ENCODE measurements at regions not wholly inside any gene's neighbourhood (a gene's known extent, or its start where the extent isn't known, plus 50 kb on each side); places are given as distances from the start of the nearest gene placed in this dataset.
A peak's percentile ranks its signal among the peaks of the same experiment; 100 is the strongest.

DNA sequence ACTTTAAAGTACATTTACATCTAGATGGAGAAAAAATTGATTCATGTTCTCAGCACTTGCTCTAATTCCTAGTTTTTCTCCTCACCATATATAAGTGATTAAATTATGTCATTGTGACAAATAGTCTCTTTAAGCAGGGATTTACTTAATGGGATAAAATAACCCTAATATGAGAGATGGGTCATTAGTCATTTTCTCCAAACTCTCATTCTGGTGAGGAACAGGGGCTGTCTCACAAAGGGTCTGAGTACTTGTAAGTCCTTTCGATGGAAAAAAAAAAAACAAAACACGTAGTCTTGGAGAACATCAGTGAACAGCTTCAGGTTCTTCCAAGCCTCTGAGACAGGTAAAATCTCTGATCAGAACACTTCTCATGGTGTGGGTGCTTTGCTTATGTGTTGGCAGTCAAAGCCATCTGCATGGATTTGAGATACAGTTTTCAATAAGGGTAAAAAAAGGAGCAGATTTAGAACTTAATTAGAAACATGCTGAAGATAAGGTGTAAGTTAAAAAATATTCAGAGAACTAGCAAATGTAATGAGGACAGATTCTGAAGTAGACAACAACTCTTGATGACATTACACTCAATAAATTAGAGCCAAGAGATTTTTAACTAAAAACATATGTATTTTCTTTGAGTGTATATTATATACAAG, 1668.9 kb upstream of the MIR17HG start:
- intact Hi-C loops (cut with micrococcal nuclease), result no loop called here
- DNase-seq, result no peak
- H3K9me3 Mint-ChIP-seq, result peaks cover 4% of the 10 kb centered on the region
- H3K36me3 Mint-ChIP-seq (ENCODE audit: low read depth), result no peaks in the 10 kb centered on the region
- H3K4me3 Mint-ChIP-seq, result no peak overlapping the region
- CTCF ChIA-PET, result no interaction called here
- no peaks in the 10 kb centered on the region for H3K4me1 Mint-ChIP-seq (ENCODE audit: low read depth)
- H3K27ac Mint-ChIP-seq, result no peak overlapping the region
- H3K27me3 Mint-ChIP-seq (ENCODE audit: low read depth), result no peaks in the 10 kb centered on the region

DNA sequence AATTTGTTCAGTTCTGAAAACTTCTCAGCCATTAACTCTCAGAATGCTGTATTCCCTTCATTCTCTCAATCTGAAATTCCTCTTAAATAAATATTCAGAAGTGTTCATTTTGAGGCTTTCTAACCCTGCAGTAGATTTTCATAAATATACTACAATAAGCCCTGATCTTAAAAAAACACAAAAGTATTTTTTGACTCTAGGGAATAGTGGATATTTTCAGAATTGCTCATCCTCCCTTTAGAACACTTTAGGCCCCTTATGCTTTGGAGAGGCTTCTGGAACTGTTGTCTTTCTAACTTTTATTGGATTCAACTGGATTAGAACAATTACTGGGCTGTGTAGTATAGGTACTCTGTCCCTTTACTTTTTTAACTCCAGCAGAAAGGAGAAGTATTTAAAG, 1662.6 kb upstream of the MIR17HG start:
- intact Hi-C loops (cut with micrococcal nuclease), result no loop called here

DNA sequence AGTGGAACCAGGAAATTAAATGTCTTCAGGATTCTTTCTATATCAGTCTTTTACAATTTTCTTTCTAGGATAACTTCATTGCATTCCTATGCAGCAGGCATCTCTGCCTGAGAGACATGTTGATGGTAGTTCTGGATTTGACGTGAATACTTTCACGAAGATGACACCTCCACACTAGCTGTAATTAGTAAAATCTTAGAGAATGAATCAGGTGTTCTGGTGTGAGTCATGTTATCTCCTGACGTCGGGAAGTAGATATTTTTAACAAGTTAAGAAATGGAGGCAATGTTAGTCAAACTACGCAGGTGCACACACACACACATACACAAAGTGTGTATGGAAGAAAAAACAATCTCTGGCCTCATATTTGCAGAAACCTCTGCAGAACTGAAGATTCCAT, 1661.3 kb upstream of the MIR17HG start:
- H3K4me3 Mint-ChIP-seq, result no peak overlapping the region
- H3K27ac Mint-ChIP-seq, result no peak overlapping the region
- no peaks in the 10 kb centered on the region for H3K9me3 Mint-ChIP-seq
- H3K4me1 Mint-ChIP-seq (ENCODE audit: low read depth), result no peaks in the 10 kb centered on the region
- no peak for DNase-seq
- CTCF ChIA-PET, result no interaction called here
- no peaks in the 10 kb centered on the region for H3K36me3 Mint-ChIP-seq (ENCODE audit: low read depth)
- intact Hi-C loops (cut with micrococcal nuclease), result no loop called here
- no peaks in the 10 kb centered on the region for H3K27me3 Mint-ChIP-seq (ENCODE audit: low read depth)

More for the DNA sequence above, 1662.6 kb upstream of the MIR17HG start:
- Mint-ChIP-seq H3K9me3 (peaks cover 2% of the 10 kb centered on the region), H3K36me3 (ENCODE audit: low read depth) (no peaks in the 10 kb centered on the region), H3K27me3 (ENCODE audit: low read depth) (no peaks in the 10 kb centered on the region), H3K4me1 (ENCODE audit: low read depth) (no peaks in the 10 kb centered on the region), H3K27ac (no peak overlapping the region), H3K4me3 (no peak overlapping the region)
- DNase-seq, result no peak
- CTCF ChIA-PET, result no interaction called here

DNA sequence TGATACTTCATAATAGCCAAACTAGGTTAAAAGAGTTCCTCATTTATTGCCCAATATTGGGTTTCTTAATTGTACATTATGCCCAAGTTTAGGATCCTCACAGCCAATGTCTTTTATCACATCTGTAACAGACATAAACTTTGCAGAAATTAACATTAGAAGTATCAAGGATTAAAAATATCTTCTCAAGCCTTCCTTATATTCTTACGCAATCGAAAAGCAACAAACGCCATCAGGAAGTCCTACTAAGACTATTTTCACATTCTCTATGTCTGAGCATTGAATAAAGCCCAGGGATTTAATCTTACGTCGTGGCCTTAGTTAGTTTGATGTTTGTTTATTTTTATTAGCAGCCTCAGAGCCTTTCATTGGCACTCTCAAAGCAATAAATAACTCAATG, 1660.4 kb upstream of the MIR17HG start:
- no peak overlapping the region for H3K27ac Mint-ChIP-seq
- H3K4me1 Mint-ChIP-seq (ENCODE audit: low read depth), result no peaks in the 10 kb centered on the region
- no peaks in the 10 kb centered on the region for H3K36me3 Mint-ChIP-seq (ENCODE audit: low read depth)
- no peaks in the 10 kb centered on the region for H3K9me3 Mint-ChIP-seq
- intact Hi-C loops (cut with micrococcal nuclease), result no loop called here
- no peaks in the 10 kb centered on the region for H3K27me3 Mint-ChIP-seq (ENCODE audit: low read depth)
- no peak overlapping the region for H3K4me3 Mint-ChIP-seq
- CTCF ChIA-PET, result no interaction called here
- DNase-seq, result no peak

DNA sequence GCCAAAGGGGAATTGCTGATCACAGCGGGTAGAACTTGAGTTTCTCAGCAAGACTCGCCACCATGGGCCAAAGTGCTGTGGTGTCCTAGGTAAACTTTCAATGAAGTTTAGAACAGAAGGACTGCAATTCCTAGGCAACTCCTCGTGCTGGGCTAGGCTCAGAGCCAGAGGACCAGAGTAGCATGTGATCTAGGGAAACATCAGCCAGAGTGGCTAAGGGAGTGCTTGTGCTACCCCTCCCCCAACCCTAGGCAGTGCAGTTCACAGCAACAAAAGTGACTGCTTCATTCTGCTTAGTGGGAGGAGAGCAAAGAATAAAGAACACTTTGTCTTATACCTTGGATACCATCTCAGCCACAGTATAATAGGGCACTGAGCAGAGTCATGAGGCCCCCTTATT, 1658.6 kb upstream of the MIR17HG start:
- Mint-ChIP-seq H3K4me1 (ENCODE audit: low read depth) (no peaks in the 10 kb centered on the region), H3K27ac (no peak overlapping the region), H3K36me3 (ENCODE audit: low read depth) (no peaks in the 10 kb centered on the region), H3K27me3 (ENCODE audit: low read depth) (no peaks in the 10 kb centered on the region), H3K9me3 (no peaks in the 10 kb centered on the region), H3K4me3 (no peak overlapping the region)
- DNase-seq, result no peak
- CTCF ChIA-PET, result no interaction called here
- intact Hi-C loops (cut with micrococcal nuclease), result no loop called here

DNA sequence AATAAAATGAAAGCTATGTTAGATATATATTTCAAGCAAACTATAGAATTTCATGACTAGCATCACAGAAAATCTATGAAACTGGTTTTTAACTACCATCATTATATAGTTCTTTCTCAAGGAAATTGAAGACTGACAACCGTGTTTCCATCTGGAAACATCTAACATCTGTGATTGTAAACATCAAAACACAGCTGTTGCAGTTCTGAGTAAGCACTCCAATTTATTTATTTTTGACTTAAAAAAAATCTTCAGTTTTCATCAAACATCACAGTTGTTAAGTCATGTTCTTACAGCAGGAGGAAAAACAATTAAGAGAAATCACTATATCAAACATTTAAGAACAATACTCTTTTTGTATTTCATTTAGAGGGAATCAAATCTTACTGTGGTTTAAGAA, 1653.0 kb upstream of the MIR17HG start:
- peaks cover 3% of the 10 kb centered on the region for H3K9me3 Mint-ChIP-seq
- CTCF ChIA-PET, result no interaction called here
- H3K27ac Mint-ChIP-seq, result no peak overlapping the region
- H3K4me3 Mint-ChIP-seq, result no peak overlapping the region
- H3K27me3 Mint-ChIP-seq (ENCODE audit: low read depth), result no peaks in the 10 kb centered on the region
- DNase-seq, result no peak
- no peaks in the 10 kb centered on the region for H3K4me1 Mint-ChIP-seq (ENCODE audit: low read depth)
- intact Hi-C loops (cut with micrococcal nuclease), result no loop called here
- no peaks in the 10 kb centered on the region for H3K36me3 Mint-ChIP-seq (ENCODE audit: low read depth)

DNA sequence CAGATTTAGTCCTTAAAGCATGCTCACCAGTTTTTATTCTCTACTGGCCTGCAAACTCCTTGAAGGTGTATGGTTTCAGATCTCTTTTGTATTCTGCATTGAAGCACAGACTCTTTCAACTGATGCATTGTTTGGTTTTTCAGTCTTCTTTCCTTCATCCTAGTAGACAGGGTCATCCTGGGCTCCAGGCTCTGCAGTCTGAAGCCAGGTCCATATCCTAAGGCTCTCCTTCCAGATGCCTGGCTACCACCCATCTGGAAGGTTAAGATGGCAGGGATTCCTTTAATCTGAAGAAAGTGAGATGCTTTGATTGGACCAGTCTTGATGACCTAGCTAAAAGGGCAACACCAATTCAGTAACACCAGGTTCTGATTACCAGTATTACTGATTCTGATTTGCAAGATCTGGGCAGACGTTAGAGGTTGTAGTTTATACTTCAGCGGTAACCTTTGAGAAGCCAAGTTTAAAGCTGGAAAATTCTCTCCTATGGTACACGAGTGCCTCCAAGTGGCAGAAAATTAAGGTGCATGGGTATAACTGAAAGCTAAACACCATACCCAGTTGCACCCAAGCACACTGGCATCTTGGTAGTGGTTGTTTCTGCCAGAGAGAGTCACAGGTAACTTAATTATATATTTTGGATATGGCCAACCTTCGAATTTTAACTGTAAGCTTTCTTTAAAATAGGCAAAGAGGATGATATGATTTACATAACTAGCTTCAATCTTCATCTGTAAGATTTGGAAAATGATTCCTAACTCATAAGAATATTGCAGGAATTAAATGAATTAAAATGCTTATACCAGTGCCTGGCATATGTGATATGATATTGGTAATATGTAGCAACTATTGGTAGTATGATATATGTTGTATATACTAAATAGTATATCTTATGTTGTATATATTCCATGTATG, 1651.9 kb upstream of the MIR17HG start:
- no peaks in the 10 kb centered on the region for H3K36me3 Mint-ChIP-seq (ENCODE audit: low read depth)
- DNase-seq, result peak; percentile 13
- peaks cover 3% of the 10 kb centered on the region for H3K9me3 Mint-ChIP-seq
- CTCF ChIA-PET, result interaction anchor here (0.5 to 0.6 kb wide), 3 partner anchors 12 to 1321 kb away, joined by 3 to 4 read pairs (median 3); no protein-coding TSS in a partner anchor
- intact Hi-C loops (cut with micrococcal nuclease), result no loop called here
- no peak overlapping the region for H3K4me3 Mint-ChIP-seq
- H3K27me3 Mint-ChIP-seq (ENCODE audit: low read depth), result no peaks in the 10 kb centered on the region
- no peak overlapping the region for H3K27ac Mint-ChIP-seq
- H3K4me1 Mint-ChIP-seq (ENCODE audit: low read depth), result no peaks in the 10 kb centered on the region

DNA sequence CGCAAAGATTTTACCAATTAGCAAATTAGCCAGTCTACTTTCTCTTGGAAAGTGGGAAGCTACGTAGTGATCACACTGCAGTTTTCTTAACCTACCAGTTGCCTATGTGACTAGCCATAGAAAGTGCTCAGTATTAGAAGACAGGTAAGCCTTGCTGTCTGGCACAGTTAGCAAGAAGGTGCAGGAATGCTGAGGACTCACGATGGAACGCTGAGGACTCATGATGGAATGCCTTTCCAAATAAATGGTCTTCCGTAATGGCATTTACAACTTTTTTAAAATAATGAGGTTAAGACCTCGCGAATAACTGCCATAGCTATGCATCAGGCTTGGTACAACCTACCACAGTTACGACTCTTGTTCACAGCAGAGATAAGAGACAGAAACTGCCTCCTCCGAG, 1645.6 kb upstream of the MIR17HG start:
- Mint-ChIP-seq H3K27me3 (ENCODE audit: low read depth) (no peaks in the 10 kb centered on the region), H3K4me1 (ENCODE audit: low read depth) (no peaks in the 10 kb centered on the region), H3K27ac (no peak overlapping the region), H3K36me3 (ENCODE audit: low read depth) (no peaks in the 10 kb centered on the region), H3K9me3 (peaks cover 10% of the 10 kb centered on the region), H3K4me3 (no peak overlapping the region)
- no peak for DNase-seq
- CTCF ChIA-PET, result no interaction called here
- intact Hi-C loops (cut with micrococcal nuclease), result no loop called here

DNA sequence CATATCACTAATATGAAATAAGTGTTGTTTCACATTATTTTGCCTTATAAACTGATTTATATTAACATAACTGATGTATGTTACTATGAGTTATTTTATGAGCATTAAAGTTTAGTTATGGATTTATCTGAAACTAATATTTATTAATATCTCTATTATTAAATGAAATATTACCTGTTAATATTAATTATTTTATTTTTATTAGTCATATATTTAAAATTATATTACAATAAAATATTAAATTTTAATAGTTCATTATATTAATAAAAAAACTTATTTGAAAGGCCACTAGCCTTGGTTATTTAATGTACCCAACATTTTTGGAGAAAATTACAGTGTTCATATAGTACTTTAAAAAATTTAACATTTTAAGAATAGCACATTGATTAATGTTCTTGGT, 1643.4 kb upstream of the MIR17HG start:
- intact Hi-C loops (cut with micrococcal nuclease), result no loop called here
- Mint-ChIP-seq H3K4me1 (ENCODE audit: low read depth) (no peaks in the 10 kb centered on the region), H3K9me3 (peaks cover 10% of the 10 kb centered on the region), H3K4me3 (no peak overlapping the region), H3K27me3 (ENCODE audit: low read depth) (no peaks in the 10 kb centered on the region), H3K27ac (no peak overlapping the region), H3K36me3 (ENCODE audit: low read depth) (no peaks in the 10 kb centered on the region)
- DNase-seq, result no peak
- CTCF ChIA-PET, result no interaction called here

DNA sequence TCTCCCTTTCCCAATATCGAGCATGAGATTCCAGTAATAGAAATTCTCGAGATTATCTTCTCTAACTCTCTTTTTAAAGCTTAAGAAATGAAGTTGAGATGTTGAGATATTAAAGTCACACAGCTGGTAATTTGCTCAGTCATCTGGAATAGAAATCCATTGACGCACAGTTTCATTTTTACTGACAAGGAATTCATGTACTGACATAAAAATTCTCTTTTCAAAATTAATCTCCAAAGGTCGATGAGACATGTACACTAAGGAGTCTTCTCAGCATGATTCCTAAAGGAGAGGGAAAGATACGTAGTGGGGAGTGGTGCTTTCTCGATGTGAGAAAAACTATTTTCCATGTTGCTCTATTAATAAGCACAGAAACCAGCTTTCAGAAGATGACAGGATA, 1639.5 kb upstream of the MIR17HG start:
- H3K9me3 Mint-ChIP-seq, result peaks cover 9% of the 10 kb centered on the region

DNA sequence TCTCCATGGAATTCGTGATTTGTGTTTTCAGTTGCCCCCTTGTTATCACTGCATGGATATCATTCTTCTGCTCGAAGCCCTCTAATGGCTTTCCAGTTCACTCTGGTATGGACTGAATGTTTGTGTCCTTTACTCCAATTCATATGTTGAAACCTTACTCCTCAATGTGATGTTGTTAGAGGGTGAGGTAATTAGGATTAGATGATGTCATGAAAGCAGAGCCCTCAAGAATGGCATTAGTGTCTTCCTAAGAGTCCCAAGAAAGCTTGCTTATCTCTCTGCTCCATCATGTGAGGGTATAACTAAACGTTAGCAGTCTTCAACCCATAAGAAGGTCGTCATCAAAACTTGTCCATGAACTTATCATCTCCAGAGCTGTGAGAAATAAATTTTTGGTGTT, 1626.3 kb upstream of the MIR17HG start:
- no peaks in the 10 kb centered on the region for H3K4me1 Mint-ChIP-seq (ENCODE audit: low read depth)
- H3K9me3 Mint-ChIP-seq, result peaks cover 22% of the 10 kb centered on the region
- no peak overlapping the region for H3K4me3 Mint-ChIP-seq
- H3K27ac Mint-ChIP-seq, result no peak overlapping the region
- intact Hi-C loops (cut with micrococcal nuclease), result no loop called here
- CTCF ChIA-PET, result no interaction called here
- no peak for DNase-seq
- H3K27me3 Mint-ChIP-seq (ENCODE audit: low read depth), result no peaks in the 10 kb centered on the region
- no peaks in the 10 kb centered on the region for H3K36me3 Mint-ChIP-seq (ENCODE audit: low read depth)

More for the DNA sequence above, 1639.5 kb upstream of the MIR17HG start:
- no peak for DNase-seq
- no peak overlapping the region for H3K27ac Mint-ChIP-seq
- intact Hi-C loops (cut with micrococcal nuclease), result no loop called here
- no peaks in the 10 kb centered on the region for H3K27me3 Mint-ChIP-seq (ENCODE audit: low read depth)
- H3K4me3 Mint-ChIP-seq, result no peak overlapping the region
- H3K36me3 Mint-ChIP-seq (ENCODE audit: low read depth), result no peaks in the 10 kb centered on the region
- no peaks in the 10 kb centered on the region for H3K4me1 Mint-ChIP-seq (ENCODE audit: low read depth)
- CTCF ChIA-PET, result interaction anchor here (0.7 kb wide), 1 partner anchor 12 kb away, joined by 4 read pairs; no protein-coding TSS in a partner anchor

DNA sequence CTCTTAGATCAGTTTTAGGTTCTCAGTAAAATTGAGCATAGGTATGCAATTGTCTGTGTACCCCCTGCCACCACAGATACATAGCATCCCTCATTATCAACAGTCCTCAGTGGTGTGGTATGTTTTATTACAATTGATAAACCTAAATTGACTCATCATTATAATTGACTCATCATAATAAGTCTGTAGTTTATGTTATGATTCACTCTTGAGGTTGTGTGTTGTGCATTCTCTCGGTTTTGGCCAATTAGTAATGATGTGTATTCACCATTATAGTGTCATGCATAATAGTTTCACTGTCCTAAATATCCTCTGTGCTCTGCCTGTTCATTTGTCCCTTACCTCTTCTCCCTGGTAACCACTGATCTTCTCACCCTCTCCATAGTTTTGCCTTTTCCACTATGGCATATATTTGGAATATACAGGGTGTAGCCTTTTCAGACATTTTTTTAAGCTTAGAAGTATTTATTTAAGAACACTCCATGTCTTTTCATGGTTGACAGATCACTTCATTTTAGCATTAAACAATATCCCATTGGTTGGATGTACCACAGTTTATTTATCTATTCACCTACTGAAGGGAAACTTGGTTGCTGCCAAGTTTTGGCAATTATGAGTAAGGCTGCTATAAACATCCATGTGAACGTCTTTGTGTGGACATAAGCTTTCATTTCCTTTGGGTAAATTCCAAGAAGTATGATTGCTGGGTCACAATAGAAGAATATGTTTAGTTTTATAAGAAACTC, 1620.6 kb upstream of the MIR17HG start:
- Mint-ChIP-seq H3K27me3 (ENCODE audit: low read depth) (no peaks in the 10 kb centered on the region), H3K36me3 (ENCODE audit: low read depth) (no peaks in the 10 kb centered on the region), H3K27ac (no peak overlapping the region), H3K9me3 (peaks cover 18% of the 10 kb centered on the region), H3K4me1 (ENCODE audit: low read depth) (no peaks in the 10 kb centered on the region), H3K4me3 (no peak overlapping the region)
- no peak for DNase-seq
- intact Hi-C loops (cut with micrococcal nuclease), result no loop called here
- CTCF ChIA-PET, result no interaction called here

Data from activated naive CD4-positive, alpha-beta T cell treated with anti-CD3 and anti-CD28 coated beads for 36 hours (primary cell).